HepG2 (cell line): ENCODE measurements at regions not wholly inside any gene's neighbourhood (a gene's known extent, or its start where the extent isn't known, plus 50 kb on each side); places are given as distances from the start of the nearest gene placed in this dataset.

Experiments
- ATF7 ChIP-seq, 2 experiments: fragments of 450-650 bp in 1 of 2; sonication (generic) in 1 of 2; formaldehyde crosslinking in 1 of 2; IDR thresholded peaks; 2 replicates each; pipeline versions ENCODE4 v1.4.0 to v1.6.1; 2016 to 2020; ENCODE audit warnings: antibody characterized with exemption in 1 of 2, mild to moderate bottlenecking in 1 of 2, missing genetic modification reagents in 1 of 2
- BCL6 ChIP-seq: IDR thresholded peaks from 2 replicates; pipeline ENCODE4 v1.6.1; 2016; ENCODE audit warnings: missing genetic modification reagents, missing compliant biosample characterization
- HNF4A ChIP-seq: sonication (generic); formaldehyde crosslinking; IDR thresholded peaks from 2 replicates; pipeline ENCODE4 v1.4.0; 2020; ENCODE audit warnings: missing genetic modification reagents
- MEF2D ChIP-seq: sonication (generic); formaldehyde crosslinking; IDR thresholded peaks from 2 replicates; pipeline ENCODE4 v1.5.1; 2020; ENCODE audit warnings: mild to moderate bottlenecking, missing genetic modification reagents
- MIXL1 ChIP-seq: IDR thresholded peaks from 2 replicates; pipeline ENCODE4 v1.6.1; 2016
- SRY ChIP-seq: sonication (generic); formaldehyde crosslinking; IDR thresholded peaks from 2 replicates; pipeline ENCODE4 v1.8.0; 2022; ENCODE audit warnings: mild to moderate bottlenecking, missing genetic modification reagents
- STAT5B ChIP-seq: sonication (generic); formaldehyde crosslinking; IDR thresholded peaks from 2 replicates; pipeline ENCODE4 v1.4.0; 2020; ENCODE audit warnings: missing genetic modification reagents
- TRIM24 ChIP-seq: sonication (generic); formaldehyde crosslinking; IDR thresholded peaks from 2 replicates; pipeline ENCODE4 v1.8.0; 2022; ENCODE audit warnings: mild to moderate bottlenecking, missing genetic modification reagents
- ZBTB7B ChIP-seq: sonication (generic); formaldehyde crosslinking; IDR thresholded peaks from 2 replicates; pipeline ENCODE4 v1.4.0; 2020; ENCODE audit warnings: missing genetic modification reagents
- ZNF224 ChIP-seq: sonication (generic); formaldehyde crosslinking; IDR thresholded peaks from 2 replicates; pipeline ENCODE4 v1.5.0; 2020; ENCODE audit warnings: mild to moderate bottlenecking, missing genetic modification reagents
- ZNF329 ChIP-seq: sonication (generic); formaldehyde crosslinking; IDR thresholded peaks from 2 replicates; pipeline ENCODE4 v1.9.0; 2021; ENCODE audit warnings: low read depth, mild to moderate bottlenecking, missing genetic modification reagents
- ZNF431 ChIP-seq: sonication (generic); formaldehyde crosslinking; IDR thresholded peaks from 2 replicates; pipeline ENCODE4 v1.9.0; 2022; ENCODE audit warnings: missing genetic modification reagents, low read depth, mild to moderate bottlenecking, borderline replicate concordance
- ZNF790 ChIP-seq: sonication (generic); formaldehyde crosslinking; IDR thresholded peaks from 2 replicates; pipeline ENCODE4 v1.8.0; 2022; ENCODE audit warnings: missing genetic modification reagents, mild to moderate bottlenecking, borderline replicate concordance
- TF ChIP-seq, protein P1 (sequence below): sonication (generic); formaldehyde crosslinking; IDR thresholded peaks from 2 replicates; pipeline ENCODE4 v1.8.1; 2023; ENCODE audit warnings: missing genetic modification reagents, inconsistent platforms, borderline replicate concordance
- TF ChIP-seq, protein P2 (sequence below): sonication (generic); formaldehyde crosslinking; IDR thresholded peaks from 2 replicates; pipeline ENCODE4 v1.8.1; 2022; ENCODE audit warnings: mild to moderate bottlenecking, missing genetic modification reagents
- TF ChIP-seq, protein P3 (sequence below): sonication (generic); formaldehyde crosslinking; conservative IDR thresholded peaks from 2 replicates; pipeline ENCODE4 v1.8.1; 2023; ENCODE audit warnings: missing genetic modification reagents
- TF ChIP-seq, protein P4 (sequence below): sonication (generic); formaldehyde crosslinking; IDR thresholded peaks from 2 replicates; pipeline ENCODE4 v1.4.0; 2020; ENCODE audit warnings: mild to moderate bottlenecking, low read depth, missing genetic modification reagents
- TF ChIP-seq, protein P5 (sequence below): sonication (generic); formaldehyde crosslinking; IDR thresholded peaks from 2 replicates; pipeline ENCODE4 v1.4.0; 2020; ENCODE audit warnings: missing genetic modification reagents, borderline replicate concordance

DNA sequence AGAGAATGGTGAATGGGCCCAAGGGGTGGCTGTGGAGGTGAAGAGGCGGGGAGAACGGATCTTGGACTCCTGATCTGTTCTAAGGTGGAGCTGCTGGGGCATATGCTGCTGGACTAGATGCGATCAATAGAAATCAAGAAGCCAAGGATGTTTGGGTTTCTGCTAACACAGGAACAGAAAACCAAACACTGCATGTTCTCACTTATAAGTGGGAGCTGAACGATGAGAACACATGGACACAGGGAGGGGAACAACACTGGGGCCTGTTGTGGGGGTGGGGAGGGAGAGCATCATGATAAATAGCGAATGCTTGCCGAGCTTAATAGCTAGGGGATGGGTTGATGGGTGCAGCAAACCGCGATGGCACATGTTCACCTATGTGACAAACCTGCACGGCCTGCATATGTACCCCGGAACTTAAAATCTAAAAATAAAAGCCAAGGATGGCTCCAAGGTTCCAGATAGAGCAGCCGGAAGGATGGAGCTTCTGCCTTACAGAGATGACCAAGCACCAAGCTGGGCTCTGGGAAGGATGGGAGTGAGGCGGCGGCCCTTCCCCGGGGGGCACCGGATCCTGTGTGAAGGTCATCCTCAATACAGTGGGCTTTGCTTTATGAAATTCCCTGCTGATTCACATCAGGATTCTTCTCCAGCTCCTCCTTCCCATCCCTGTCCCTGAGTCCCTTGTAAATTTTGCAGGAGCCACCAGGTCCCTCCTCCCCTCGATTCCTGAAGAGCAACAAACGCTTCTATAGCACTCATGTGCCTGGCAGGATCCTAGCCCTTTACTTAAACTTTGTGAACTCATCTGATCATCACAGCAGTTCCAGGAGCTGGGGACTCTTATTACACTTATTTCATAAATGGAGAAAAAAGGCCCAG is 109.2 kb upstream of the PTPN1 start (continued):
- TF ChIP-seq ATF7 (IDR thresholded peaks at IDR 0.05) (no peak), ATF7 (CRISPR knock-in tag; IDR thresholded peaks at IDR 0.05) (no peak), ZNF431 (CRISPR knock-in tag) (0 out of 2 replicates have a peak, but pooled peaks have one; percentile 54), ZNF329 (no peak), BCL6 (CRISPR knock-in tag) (peak; percentile 36; the same call in 1 of the 2 replicates), SRY (no peak), ZNF224 (CRISPR knock-in tag) (0 out of 2 replicates have a peak, but pooled peaks have one; percentile 62), ZNF790 (CRISPR knock-in tag) (peak; percentile 9; the same call in 1 of the 2 replicates), MEF2D (CRISPR knock-in tag) (no peak), HNF4A (CRISPR knock-in tag) (peak; percentile 78), ZBTB7B (no peak), STAT5B (CRISPR knock-in tag) (no peak), MIXL1 (CRISPR knock-in tag) (0 out of 2 replicates have a peak, but pooled peaks have one; percentile 30), TRIM24 (CRISPR knock-in tag) (no peak)
- TF ChIP-seq, protein P1, sequence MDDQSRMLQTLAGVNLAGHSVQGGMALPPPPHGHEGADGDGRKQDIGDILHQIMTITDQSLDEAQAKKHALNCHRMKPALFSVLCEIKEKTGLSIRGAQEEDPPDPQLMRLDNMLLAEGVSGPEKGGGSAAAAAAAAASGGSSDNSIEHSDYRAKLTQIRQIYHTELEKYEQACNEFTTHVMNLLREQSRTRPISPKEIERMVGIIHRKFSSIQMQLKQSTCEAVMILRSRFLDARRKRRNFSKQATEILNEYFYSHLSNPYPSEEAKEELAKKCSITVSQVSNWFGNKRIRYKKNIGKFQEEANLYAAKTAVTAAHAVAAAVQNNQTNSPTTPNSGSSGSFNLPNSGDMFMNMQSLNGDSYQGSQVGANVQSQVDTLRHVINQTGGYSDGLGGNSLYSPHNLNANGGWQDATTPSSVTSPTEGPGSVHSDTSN = no peak
- TF ChIP-seq, protein P2, sequence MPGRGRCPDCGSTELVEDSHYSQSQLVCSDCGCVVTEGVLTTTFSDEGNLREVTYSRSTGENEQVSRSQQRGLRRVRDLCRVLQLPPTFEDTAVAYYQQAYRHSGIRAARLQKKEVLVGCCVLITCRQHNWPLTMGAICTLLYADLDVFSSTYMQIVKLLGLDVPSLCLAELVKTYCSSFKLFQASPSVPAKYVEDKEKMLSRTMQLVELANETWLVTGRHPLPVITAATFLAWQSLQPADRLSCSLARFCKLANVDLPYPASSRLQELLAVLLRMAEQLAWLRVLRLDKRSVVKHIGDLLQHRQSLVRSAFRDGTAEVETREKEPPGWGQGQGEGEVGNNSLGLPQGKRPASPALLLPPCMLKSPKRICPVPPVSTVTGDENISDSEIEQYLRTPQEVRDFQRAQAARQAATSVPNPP = no peak
- TF ChIP-seq, protein P3, sequence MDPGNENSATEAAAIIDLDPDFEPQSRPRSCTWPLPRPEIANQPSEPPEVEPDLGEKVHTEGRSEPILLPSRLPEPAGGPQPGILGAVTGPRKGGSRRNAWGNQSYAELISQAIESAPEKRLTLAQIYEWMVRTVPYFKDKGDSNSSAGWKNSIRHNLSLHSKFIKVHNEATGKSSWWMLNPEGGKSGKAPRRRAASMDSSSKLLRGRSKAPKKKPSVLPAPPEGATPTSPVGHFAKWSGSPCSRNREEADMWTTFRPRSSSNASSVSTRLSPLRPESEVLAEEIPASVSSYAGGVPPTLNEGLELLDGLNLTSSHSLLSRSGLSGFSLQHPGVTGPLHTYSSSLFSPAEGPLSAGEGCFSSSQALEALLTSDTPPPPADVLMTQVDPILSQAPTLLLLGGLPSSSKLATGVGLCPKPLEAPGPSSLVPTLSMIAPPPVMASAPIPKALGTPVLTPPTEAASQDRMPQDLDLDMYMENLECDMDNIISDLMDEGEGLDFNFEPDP (CRISPR knock-in tag) = 0 out of 2 replicates have a peak, but pooled peaks have one; percentile 89
- TF ChIP-seq, protein P4, sequence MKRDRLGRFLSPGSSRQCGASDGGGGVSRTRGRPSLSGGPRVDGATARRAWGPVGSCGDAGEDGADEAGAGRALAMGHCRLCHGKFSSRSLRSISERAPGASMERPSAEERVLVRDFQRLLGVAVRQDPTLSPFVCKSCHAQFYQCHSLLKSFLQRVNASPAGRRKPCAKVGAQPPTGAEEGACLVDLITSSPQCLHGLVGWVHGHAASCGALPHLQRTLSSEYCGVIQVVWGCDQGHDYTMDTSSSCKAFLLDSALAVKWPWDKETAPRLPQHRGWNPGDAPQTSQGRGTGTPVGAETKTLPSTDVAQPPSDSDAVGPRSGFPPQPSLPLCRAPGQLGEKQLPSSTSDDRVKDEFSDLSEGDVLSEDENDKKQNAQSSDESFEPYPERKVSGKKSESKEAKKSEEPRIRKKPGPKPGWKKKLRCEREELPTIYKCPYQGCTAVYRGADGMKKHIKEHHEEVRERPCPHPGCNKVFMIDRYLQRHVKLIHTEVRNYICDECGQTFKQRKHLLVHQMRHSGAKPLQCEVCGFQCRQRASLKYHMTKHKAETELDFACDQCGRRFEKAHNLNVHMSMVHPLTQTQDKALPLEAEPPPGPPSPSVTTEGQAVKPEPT (CRISPR knock-in tag) = no peak
- TF ChIP-seq, protein P5, sequence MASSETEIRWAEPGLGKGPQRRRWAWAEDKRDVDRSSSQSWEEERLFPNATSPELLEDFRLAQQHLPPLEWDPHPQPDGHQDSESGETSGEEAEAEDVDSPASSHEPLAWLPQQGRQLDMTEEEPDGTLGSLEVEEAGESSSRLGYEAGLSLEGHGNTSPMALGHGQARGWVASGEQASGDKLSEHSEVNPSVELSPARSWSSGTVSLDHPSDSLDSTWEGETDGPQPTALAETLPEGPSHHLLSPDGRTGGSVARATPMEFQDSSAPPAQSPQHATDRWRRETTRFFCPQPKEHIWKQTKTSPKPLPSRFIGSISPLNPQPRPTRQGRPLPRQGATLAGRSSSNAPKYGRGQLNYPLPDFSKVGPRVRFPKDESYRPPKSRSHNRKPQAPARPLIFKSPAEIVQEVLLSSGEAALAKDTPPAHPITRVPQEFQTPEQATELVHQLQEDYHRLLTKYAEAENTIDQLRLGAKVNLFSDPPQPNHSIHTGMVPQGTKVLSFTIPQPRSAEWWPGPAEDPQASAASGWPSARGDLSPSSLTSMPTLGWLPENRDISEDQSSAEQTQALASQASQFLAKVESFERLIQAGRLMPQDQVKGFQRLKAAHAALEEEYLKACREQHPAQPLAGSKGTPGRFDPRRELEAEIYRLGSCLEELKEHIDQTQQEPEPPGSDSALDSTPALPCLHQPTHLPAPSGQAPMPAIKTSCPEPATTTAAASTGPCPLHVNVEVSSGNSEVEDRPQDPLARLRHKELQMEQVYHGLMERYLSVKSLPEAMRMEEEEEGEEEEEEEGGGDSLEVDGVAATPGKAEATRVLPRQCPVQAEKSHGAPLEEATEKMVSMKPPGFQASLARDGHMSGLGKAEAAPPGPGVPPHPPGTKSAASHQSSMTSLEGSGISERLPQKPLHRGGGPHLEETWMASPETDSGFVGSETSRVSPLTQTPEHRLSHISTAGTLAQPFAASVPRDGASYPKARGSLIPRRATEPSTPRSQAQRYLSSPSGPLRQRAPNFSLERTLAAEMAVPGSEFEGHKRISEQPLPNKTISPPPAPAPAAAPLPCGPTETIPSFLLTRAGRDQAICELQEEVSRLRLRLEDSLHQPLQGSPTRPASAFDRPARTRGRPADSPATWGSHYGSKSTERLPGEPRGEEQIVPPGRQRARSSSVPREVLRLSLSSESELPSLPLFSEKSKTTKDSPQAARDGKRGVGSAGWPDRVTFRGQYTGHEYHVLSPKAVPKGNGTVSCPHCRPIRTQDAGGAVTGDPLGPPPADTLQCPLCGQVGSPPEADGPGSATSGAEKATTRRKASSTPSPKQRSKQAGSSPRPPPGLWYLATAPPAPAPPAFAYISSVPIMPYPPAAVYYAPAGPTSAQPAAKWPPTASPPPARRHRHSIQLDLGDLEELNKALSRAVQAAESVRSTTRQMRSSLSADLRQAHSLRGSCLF (CRISPR knock-in tag) = no peak
